Activated naive CD4-positive, alpha-beta T cell treated with anti-CD3 and anti-CD28 coated beads for 36 hours (primary cell): ENCODE measurements at regions not wholly inside any gene's neighbourhood (a gene's known extent, or its start where the extent isn't known, plus 50 kb on each side); places are given as distances from the start of the nearest gene placed in this dataset.

ENCODE experiments used
- CTCF ChIA-PET: fragments of 350-600 bp; sonication (Branson Sonifier 250); formaldehyde crosslinking; loops from one replicate; lab custom pipeline; 2021; ENCODE audit warnings: antibody characterized with exemption; lab: Charles Lee
- DNase-seq: peaks from one replicate; pipeline ENCODE4 v3.0.0-alpha.2; 2020
- H3K27ac Mint-ChIP-seq: one replicate; pipeline ENCODE4 v1.8.0; 2021; ENCODE audit warnings: mild to moderate bottlenecking, mixed read lengths
- H3K27me3 Mint-ChIP-seq: one replicate; pipeline ENCODE4 v1.8.0; 2021; ENCODE audit warnings: low read depth, mixed read lengths
- H3K36me3 Mint-ChIP-seq: one replicate; pipeline ENCODE4 v1.8.0; 2021; ENCODE audit warnings: low read depth, mixed read lengths
- H3K4me1 Mint-ChIP-seq: one replicate; pipeline ENCODE4 v1.8.0; 2021; ENCODE audit warnings: low read depth, mixed read lengths
- H3K4me3 Mint-ChIP-seq: one replicate; pipeline ENCODE4 v1.8.0; 2021; ENCODE audit warnings: mild to moderate bottlenecking, moderate library complexity, mixed read lengths
- H3K9me3 Mint-ChIP-seq: one replicate; pipeline ENCODE4 v1.8.0; 2021; ENCODE audit warnings: mixed read lengths
- intact Hi-C: fragments of 100-400 bp; cut with micrococcal nuclease; formaldehyde crosslinking; loops from one replicate; pipeline ENCODE4 v1.15.1; 2023

DNA sequence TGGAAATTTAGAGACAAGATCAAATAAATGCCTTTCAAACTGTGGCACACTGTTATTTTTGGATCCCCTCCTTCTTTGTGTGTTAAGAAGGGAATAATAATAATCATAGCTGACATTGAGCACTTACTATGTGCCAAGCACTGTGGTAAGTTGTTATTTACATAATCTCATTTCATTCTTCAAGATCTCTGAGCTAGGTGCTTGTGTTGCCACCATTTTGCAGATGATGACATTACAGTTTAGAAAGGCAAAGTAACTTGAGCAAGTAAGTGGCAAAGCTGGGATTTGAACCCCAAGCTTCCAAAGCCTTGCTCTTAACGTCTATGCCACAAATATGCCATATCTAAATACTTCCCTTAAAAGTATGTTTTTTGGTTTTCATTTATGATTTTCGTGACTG, 121.8 kb upstream of the TMEM161B start:
- Mint-ChIP-seq H3K27ac (no peak overlapping the region), H3K9me3 (no peaks in the 10 kb centered on the region), H3K27me3 (peaks cover 17% of the 10 kb centered on the region), H3K36me3 (no peaks in the 10 kb centered on the region), H3K4me3 (no peak overlapping the region), H3K4me1 (no peaks in the 10 kb centered on the region)
- CTCF ChIA-PET = no interaction called here
- no peak for DNase-seq
- intact Hi-C loops = no loop called here

DNA sequence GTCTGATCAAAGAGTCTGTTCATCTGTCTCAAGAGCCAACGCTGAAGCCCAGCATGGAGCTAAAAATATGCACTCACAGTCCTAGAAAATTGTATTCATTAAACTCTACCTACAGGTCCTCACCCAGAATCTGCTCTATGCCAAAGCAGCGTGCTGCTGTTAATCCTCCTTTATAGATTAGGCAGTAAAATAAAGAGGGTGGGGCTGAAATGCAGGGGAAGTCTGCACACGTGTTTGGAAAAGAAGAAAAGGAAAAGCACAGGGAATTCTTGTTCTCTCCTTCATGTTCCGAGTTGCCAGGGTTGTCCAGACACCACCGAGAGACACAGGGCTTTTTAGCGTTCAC, 121.4 kb upstream of the TMEM161B start:
- DNase-seq = no peak
- Mint-ChIP-seq H3K27ac (no peak overlapping the region), H3K27me3 (peaks cover 17% of the 10 kb centered on the region), H3K9me3 (no peaks in the 10 kb centered on the region), H3K4me3 (no peak overlapping the region), H3K36me3 (no peaks in the 10 kb centered on the region), H3K4me1 (no peaks in the 10 kb centered on the region)
- intact Hi-C loops = no loop called here
- CTCF ChIA-PET = no interaction called here

DNA sequence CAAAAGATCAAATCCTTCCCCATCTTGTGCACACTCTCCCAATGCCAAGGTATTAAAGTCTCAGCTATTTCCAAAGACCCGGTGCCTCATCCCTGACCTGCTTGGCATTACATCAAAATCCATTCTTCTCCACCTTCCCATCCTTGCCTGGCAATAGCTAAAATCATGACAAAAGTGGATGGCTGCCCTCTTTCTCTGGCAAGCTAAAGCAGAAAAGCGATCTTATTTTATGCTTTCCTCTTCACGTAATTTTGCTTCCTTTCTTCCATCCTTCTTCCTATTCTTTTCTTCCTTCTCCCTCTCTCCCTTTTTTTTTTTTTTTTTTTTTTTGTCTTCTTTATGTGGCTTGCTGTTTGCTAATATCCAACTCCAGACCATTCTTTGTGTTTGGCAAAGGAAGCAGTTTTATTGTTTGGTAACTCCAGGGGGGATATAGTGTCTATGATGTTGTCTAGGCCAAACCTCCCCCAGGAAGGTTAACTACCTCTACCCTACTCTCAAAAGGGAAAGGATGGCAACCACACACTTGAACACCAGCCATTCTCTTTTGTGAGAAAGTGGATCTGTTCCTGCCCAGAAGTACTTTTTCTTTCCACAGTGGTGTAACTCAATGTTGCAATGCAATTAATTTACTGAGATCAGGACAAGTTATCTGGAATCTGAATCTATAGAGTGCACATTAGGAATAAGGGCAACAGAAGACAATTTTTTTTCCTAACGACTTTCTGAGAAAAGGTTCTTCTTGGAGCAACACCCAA, 120.9 kb upstream of the TMEM161B start:
- intact Hi-C loops = no loop called here
- CTCF ChIA-PET = no interaction called here
- Mint-ChIP-seq H3K4me1 (no peaks in the 10 kb centered on the region), H3K9me3 (no peaks in the 10 kb centered on the region), H3K27me3 (peaks cover 17% of the 10 kb centered on the region), H3K27ac (no peak overlapping the region), H3K36me3 (no peaks in the 10 kb centered on the region), H3K4me3 (no peak overlapping the region)
- no peak for DNase-seq

DNA sequence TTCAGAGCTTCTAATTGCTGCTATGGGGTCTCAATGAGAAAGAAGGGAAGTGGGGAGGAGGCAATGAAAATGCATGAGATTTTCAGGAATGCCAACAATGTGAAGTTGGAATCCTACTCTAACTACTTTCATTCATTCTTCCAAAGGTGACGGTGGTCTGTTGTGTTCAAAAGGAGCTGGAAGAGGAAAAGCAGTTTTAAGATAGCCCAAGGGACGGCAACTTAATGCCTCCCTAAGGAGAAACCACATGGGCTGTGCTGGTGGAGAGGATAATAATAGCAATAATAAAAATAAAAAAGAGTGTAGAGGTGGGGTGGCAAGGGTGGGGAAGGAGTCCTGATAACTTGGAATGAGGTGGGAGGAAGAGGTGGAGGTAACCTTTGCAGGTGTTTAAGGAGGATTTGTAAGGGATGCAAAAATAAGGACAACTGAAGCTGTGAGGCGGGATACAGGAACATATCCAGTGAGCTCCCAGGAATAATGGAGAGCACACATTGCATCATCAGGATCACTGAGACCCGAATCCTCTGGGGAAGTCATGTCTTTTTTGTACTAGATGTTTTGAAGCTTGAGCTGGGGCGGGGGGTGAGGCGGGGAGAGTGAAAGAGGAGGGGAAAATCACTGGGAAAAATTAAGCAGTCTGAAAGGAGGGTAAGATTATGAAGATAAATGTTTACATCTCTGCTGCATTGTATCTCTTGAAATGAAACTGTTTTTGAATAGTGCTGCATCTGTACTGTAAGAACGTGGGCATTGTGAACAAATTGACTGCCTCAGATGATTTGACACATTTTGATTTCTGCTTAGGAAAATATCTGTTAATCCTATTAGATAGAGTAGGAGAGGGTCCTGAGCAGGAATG, 120.1 kb upstream of the TMEM161B start:
- H3K27ac Mint-ChIP-seq = no peak overlapping the region
- CTCF ChIA-PET = no interaction called here

DNA sequence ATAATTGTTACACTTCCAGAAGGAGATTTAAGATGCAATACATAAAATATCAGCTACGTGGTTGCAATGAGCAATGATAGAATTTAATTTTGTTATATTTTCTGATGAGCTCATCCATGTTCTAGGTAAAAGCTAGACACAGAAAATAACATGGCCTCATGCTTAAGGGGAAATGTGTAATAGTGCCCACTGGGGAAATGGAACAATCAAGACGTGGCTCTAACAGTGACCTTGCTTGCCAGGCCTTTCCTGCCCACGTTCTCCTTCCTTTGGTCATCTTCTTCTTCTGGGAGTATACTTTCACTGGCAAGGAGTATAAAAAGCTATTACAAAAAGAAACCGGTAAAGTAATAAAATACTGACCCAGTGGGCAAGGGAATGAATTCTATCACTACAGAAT, 116.2 kb upstream of the TMEM161B start:
- Mint-ChIP-seq H3K27me3 (peaks cover 11% of the 10 kb centered on the region), H3K9me3 (no peaks in the 10 kb centered on the region), H3K27ac (no peak overlapping the region), H3K4me3 (no peak overlapping the region), H3K36me3 (no peaks in the 10 kb centered on the region), H3K4me1 (no peaks in the 10 kb centered on the region)
- intact Hi-C loops = no loop called here
- CTCF ChIA-PET = interaction anchor here (1.1 kb wide), 1 partner anchor 310 kb away, joined by 3 read pairs; no protein-coding TSS in a partner anchor
- no peak for DNase-seq

More for the DNA sequence above, 120.1 kb upstream of the TMEM161B start:
- Mint-ChIP-seq H3K9me3 (no peaks in the 10 kb centered on the region), H3K27me3 (peaks cover 17% of the 10 kb centered on the region), H3K4me3 (no peak overlapping the region), H3K4me1 (no peaks in the 10 kb centered on the region), H3K36me3 (no peaks in the 10 kb centered on the region)
- DNase-seq = no peak
- intact Hi-C loops = no loop called here

DNA sequence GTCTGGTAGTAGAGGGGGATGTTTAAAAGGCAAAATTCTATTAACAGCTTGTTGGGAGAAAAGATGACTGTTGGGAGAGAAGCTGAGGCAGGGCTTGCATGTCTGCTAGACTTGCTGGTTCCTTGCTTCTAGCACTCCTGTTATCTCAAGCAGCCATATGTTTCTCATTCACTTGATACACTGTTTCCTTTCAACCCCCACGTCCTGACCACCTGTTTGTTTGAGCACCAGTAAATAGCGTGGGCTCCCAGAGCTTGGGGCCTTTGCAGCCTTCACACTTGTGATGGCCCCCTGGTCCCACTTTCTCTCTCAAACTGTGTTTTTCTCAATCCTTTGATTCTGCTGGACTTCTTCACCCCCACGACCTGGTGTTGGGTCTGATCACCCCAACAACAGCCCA, 111.7 kb upstream of the TMEM161B start:
- intact Hi-C loops = no loop called here
- no peaks in the 10 kb centered on the region for H3K36me3 Mint-ChIP-seq
- H3K27ac Mint-ChIP-seq = no peak overlapping the region
- no peaks in the 10 kb centered on the region for H3K27me3 Mint-ChIP-seq
- H3K4me3 Mint-ChIP-seq = no peak overlapping the region
- no peak for DNase-seq
- H3K4me1 Mint-ChIP-seq = no peaks in the 10 kb centered on the region
- CTCF ChIA-PET = interaction anchor here (0.6 kb wide), 1 partner anchor 609 kb away, joined by 3 read pairs; no protein-coding TSS in a partner anchor
- no peaks in the 10 kb centered on the region for H3K9me3 Mint-ChIP-seq

DNA sequence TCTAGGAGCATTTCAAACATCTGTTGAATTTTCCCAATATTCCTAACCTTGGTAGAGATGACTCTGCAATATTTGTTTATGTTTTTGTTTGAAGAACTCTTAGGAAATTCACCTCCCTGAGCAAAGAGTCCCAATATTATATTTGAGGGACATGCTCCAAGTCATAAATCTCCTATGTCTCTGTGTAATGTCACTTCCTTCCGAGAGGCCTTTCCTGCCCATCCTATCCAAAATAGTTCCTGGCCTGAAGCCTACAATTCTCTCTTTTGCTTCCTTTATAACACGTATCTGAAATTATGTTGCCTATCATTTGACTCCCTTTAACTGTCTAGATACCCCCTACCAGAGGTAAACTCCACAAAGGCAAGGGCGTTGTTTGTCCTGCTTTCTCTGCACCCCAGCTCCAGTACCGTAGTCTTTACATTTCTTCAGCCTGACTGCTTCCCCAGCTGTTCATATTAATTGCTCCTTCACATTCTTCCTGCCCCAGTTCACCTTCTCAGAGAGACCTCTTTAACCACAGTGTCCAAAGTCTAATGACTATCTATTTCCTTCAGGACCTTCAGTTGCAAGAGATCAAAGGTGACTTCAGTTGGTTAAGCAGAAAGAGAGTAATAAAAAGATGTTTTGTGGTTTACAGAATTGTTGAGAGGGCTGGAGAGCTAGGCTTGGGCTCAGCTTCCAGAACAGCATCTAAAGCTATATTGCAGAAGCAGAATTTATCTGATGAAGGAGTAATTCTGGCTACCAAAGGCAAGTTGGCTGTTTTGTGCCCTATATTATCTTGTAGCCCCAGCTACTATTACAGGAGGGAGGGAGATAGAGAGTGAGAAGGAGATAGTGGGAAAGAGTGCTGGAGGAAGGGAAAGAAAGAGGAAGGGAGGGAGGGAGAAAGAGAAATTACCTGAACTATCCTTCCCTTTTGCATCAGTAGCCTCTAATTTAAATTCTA, 109.3 kb upstream of the TMEM161B start:
- no peak for DNase-seq
- Mint-ChIP-seq H3K27ac (no peak overlapping the region), H3K4me1 (no peaks in the 10 kb centered on the region), H3K9me3 (no peaks in the 10 kb centered on the region), H3K4me3 (no peak overlapping the region), H3K36me3 (no peaks in the 10 kb centered on the region), H3K27me3 (no peaks in the 10 kb centered on the region)
- intact Hi-C loops = no loop called here
- CTCF ChIA-PET = interaction anchor here (0.6 kb wide), 1 partner anchor 26 kb away, joined by 3 read pairs; no protein-coding TSS in a partner anchor

DNA sequence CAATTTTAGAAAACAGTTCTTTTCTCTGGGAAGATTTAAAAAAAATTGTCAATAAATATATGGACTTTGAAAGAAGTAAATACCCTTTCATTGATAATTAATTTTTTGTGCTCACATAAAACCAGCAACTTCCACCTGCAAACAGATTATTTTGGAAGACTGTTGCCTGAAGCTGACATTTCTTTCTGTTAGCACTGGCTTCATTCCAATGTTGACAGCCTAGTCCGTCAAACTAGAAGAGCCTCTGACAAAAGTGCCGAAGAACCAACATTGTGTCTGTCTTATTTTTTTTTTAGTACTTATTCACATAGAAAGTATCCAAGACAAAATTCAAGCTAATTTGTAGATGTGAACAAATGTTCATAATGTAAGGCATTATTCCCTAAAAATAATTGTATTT, 108.6 kb upstream of the TMEM161B start:
- H3K4me3 Mint-ChIP-seq = no peak overlapping the region
- no peaks in the 10 kb centered on the region for H3K4me1 Mint-ChIP-seq
- CTCF ChIA-PET = interaction anchor here (0.7 kb wide), 1 partner anchor 1367 kb away, joined by 3 read pairs; no protein-coding TSS in a partner anchor
- no peaks in the 10 kb centered on the region for H3K36me3 Mint-ChIP-seq
- H3K27me3 Mint-ChIP-seq = no peaks in the 10 kb centered on the region
- H3K27ac Mint-ChIP-seq = no peak overlapping the region
- intact Hi-C loops = no loop called here
- DNase-seq = no peak
- no peaks in the 10 kb centered on the region for H3K9me3 Mint-ChIP-seq

DNA sequence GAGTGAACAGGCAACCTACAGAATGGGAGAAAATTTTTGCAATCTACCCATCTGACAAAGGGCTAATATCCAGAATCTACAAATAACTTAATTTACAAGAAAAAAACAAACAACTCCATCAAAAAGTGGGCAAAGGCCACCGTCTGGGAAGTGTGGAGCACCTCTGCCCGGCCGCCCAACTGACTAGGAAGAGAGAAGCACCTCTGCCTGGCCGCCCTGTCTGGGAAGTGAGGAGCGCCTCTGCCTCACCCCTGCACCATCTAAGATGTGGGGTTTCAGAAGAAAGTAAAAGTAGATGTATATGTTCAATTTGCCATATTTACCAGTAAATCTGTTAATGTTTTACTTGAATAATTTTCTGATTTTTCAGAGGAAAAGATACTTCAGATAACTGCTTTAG, 108.1 kb upstream of the TMEM161B start:
- CTCF ChIA-PET = interaction anchor here (0.7 kb wide), 1 partner anchor 1366 kb away, joined by 3 read pairs; no protein-coding TSS in a partner anchor

DNA sequence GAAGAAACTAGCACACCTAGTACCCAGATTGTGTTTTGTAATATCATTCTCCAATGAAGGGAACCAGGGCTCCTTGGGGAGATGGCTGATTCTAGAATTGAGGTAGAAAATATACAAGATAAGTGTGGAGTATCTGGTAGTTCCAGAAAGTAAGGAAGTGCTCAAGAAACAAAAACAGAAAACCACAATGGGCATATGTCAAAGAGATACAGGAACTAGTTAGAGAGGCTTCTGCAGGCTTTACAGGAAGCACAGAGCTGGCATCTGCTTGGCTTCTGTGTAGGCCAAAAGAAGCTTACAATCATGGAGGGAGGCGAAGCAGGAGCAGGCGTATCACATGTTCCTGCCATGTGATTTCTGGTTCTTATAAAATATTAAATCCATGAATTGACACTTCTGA, 105.7 kb upstream of the TMEM161B start:
- no peak for DNase-seq
- Mint-ChIP-seq H3K4me3 (no peak overlapping the region), H3K9me3 (no peaks in the 10 kb centered on the region), H3K36me3 (no peaks in the 10 kb centered on the region), H3K27me3 (peaks cover 3% of the 10 kb centered on the region), H3K4me1 (no peaks in the 10 kb centered on the region), H3K27ac (no peak overlapping the region)
- intact Hi-C loops = no loop called here
- CTCF ChIA-PET = no interaction called here

More for the DNA sequence above, 108.1 kb upstream of the TMEM161B start:
- Mint-ChIP-seq H3K4me1 (no peaks in the 10 kb centered on the region), H3K4me3 (no peak overlapping the region), H3K27ac (no peak overlapping the region), H3K9me3 (no peaks in the 10 kb centered on the region), H3K36me3 (no peaks in the 10 kb centered on the region), H3K27me3 (no peaks in the 10 kb centered on the region)
- no peak for DNase-seq
- intact Hi-C loops = no loop called here

DNA sequence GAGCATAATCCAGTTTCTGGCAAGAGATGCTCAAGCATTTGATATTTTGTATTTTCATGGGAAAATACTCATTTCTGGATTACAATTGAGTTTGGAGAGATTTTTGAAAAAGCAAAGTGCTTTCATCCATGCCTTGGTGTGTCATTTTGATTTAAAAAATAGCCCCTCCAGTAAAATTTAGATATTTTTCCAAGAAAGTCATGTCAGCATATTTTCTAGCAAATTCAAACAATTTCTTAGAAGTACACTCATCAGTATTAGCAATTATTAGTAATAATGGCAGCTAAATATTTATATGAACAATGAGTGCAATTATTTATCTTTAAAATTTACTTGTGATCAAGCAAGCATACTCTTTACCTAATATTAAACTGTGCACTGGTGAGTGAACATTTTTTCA, 102.2 kb upstream of the TMEM161B start:
- intact Hi-C loops = no loop called here
- H3K27ac Mint-ChIP-seq = no peak overlapping the region
- H3K4me1 Mint-ChIP-seq = no peaks in the 10 kb centered on the region
- H3K4me3 Mint-ChIP-seq = no peak overlapping the region
- CTCF ChIA-PET = no interaction called here
- peaks cover 5% of the 10 kb centered on the region for H3K27me3 Mint-ChIP-seq
- H3K9me3 Mint-ChIP-seq = no peaks in the 10 kb centered on the region
- DNase-seq = no peak
- H3K36me3 Mint-ChIP-seq = no peaks in the 10 kb centered on the region

DNA sequence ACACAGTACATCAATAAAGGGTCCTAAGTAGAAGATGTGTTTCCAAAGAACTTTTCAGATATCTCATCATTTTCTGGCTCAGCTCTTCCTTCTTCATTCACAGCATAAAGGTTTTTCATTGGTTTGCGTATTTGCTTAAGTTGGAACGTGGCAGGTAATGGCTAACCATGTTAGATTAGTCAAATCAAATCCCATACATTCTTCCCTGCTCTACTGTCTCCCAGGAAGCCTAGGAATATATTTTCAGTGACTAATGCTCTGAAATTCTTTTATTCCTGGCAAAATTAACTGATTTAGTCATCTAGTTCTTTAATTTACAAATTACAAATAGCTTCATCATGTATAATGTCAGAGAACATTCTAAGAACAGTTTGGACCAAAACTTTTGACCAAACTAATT, 99.6 kb upstream of the TMEM161B start:
- intact Hi-C loops = no loop called here
- Mint-ChIP-seq H3K9me3 (no peaks in the 10 kb centered on the region), H3K36me3 (no peaks in the 10 kb centered on the region), H3K4me1 (no peaks in the 10 kb centered on the region), H3K27me3 (peaks cover 5% of the 10 kb centered on the region), H3K4me3 (no peak overlapping the region), H3K27ac (no peak overlapping the region)
- CTCF ChIA-PET = no interaction called here
- no peak for DNase-seq
